MM.1S (cell line): ENCODE measurements at regions not wholly inside any gene's neighbourhood (a gene's known extent, or its start where the extent isn't known, plus 50 kb on each side); places are given as distances from the start of the nearest gene placed in this dataset.

Experiments
- DNase-seq: peaks from one replicate; pipeline ENCODE4 v3.0.0-alpha.2; 2015
- H2AFZ ChIP-seq: fragments of 300-600 bp; sonication (generic); 2 replicates; pipeline ENCODE4 v1.6.0; 2016; ENCODE audit warnings: antibody characterized with exemption, low read length
- H3F3A ChIP-seq: fragments of 300-600 bp; sonication (generic); 2 replicates; pipeline ENCODE4 v1.6.1; 2016; ENCODE audit warnings: mild to moderate bottlenecking, antibody characterized with exemption, low read length, moderate library complexity, mixed read lengths; ENCODE audit not compliant: insufficient read depth
- H3K27ac ChIP-seq: fragments of 300-600 bp; sonication (generic); 2 replicates; pipeline ENCODE4 v1.5.1; 2016; ENCODE audit warnings: mild to moderate bottlenecking, low read length
- H3K27me3 ChIP-seq: fragments of 300-600 bp; sonication (generic); replicated peaks from 2 replicates; pipeline ENCODE4 v1.6.0; 2016; ENCODE audit warnings: low read length; ENCODE audit not compliant: insufficient read depth
- H3K36me3 ChIP-seq: fragments of 300-600 bp; sonication (generic); replicated peaks from 2 replicates; pipeline ENCODE4 v1.6.1; 2016; ENCODE audit warnings: mild to moderate bottlenecking, low read length, mixed read lengths; ENCODE audit not compliant: insufficient read depth
- H3K4me1 ChIP-seq: fragments of 300-600 bp; sonication (generic); 2 replicates; pipeline ENCODE4 v1.6.1; 2016; ENCODE audit warnings: low read length, mixed read lengths
- H3K4me2 ChIP-seq: fragments of 300-600 bp; sonication (generic); 2 replicates; pipeline ENCODE4 v1.6.0; 2016; ENCODE audit warnings: low read depth, low read length
- H3K4me3 ChIP-seq: fragments of 300-600 bp; sonication (generic); 2 replicates; pipeline ENCODE4 v1.5.1; 2016; ENCODE audit warnings: low read length, mixed read lengths
- H3K79me2 ChIP-seq: fragments of 300-600 bp; sonication (generic); 2 replicates; pipeline ENCODE4 v1.6.1; 2016; ENCODE audit warnings: mixed run types, low read length, mixed read lengths
- H3K9ac ChIP-seq: fragments of 300-600 bp; sonication (generic); 2 replicates; pipeline ENCODE4 v1.6.1; 2016; ENCODE audit warnings: low read length, mixed read lengths
- H3K9me2 ChIP-seq: fragments of 300-600 bp; sonication (generic); replicated peaks from 2 replicates; pipeline ENCODE4 v1.6.1; 2016; ENCODE audit warnings: mild to moderate bottlenecking, low read length, mixed read lengths; ENCODE audit not compliant: insufficient read depth
- H3K9me3 ChIP-seq: fragments of 300-600 bp; sonication (generic); replicated peaks from 2 replicates; pipeline ENCODE4 v1.6.1; 2016; ENCODE audit warnings: mild to moderate bottlenecking, low read length, mixed read lengths; ENCODE audit not compliant: insufficient read depth
- H4K20me1 ChIP-seq: fragments of 300-600 bp; sonication (generic); 2 replicates; pipeline ENCODE4 v1.6.1; 2016; ENCODE audit warnings: mild to moderate bottlenecking, low read length, moderate library complexity, mixed read lengths; ENCODE audit not compliant: insufficient read depth
- EZH2 ChIP-seq: fragments of 300-600 bp; sonication (generic); optimal IDR thresholded peaks from 2 replicates; pipeline ENCODE3; 2017; ENCODE audit warnings: low read depth, mild to moderate bottlenecking, antibody characterized with exemption, low read length, mixed read lengths
- EZH2phosphoT487 ChIP-seq: fragments of 300-600 bp; sonication (generic); IDR thresholded peaks from 2 replicates; pipeline ENCODE4 v1.6.1; 2018; ENCODE audit warnings: antibody characterized with exemption, low read length
- TF ChIP-seq, protein P1 (sequence below): fragments of 300-600 bp; sonication (generic); IDR thresholded peaks from 2 replicates; pipeline ENCODE4 v1.5.1; 2016; ENCODE audit warnings: antibody characterized with exemption, low read length, mixed read lengths

DNA sequence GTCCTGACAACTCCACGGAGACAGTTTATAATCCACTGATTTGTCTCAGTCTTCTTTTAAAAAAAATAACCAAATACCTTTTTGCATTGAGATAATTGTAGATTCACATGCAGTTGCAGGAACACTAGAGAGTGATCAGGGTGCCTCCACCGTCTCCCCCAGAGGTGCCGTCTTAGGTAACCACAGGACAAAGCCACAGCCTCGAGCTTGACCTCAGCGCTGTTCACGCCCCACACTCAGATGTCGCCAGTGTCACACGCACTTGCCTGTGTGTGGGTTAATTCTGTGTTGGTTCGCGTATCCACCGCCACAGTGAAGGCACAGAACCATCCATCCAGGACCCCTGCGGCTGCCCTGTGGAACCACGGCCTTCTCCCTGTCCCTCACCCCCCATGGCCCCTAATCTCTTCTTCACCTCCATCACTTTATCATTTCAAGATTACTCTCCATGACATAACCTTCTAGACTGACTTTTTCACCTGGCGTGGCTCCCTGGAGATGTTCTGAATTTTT lies 295.0 kb upstream of the HDAC4 start:
- Histone ChIP-seq H3K9ac (no peak overlapping the region), H3K4me3 (no peak overlapping the region), H3K4me2 (no peak overlapping the region), H3K27me3 (no peaks in the 10 kb centered on the region), H3K79me2 (no peaks in the 10 kb centered on the region), H3K9me2 (no peaks in the 10 kb centered on the region), H4K20me1 (no peaks in the 10 kb centered on the region), H3F3A (no peaks in the 10 kb centered on the region), H3K27ac (no peak overlapping the region), H3K36me3 (no peaks in the 10 kb centered on the region), H3K4me1 (no peaks in the 10 kb centered on the region), H2AFZ (no peak overlapping the region), H3K9me3 (no peaks in the 10 kb centered on the region)
- TF ChIP-seq, protein P1, sequence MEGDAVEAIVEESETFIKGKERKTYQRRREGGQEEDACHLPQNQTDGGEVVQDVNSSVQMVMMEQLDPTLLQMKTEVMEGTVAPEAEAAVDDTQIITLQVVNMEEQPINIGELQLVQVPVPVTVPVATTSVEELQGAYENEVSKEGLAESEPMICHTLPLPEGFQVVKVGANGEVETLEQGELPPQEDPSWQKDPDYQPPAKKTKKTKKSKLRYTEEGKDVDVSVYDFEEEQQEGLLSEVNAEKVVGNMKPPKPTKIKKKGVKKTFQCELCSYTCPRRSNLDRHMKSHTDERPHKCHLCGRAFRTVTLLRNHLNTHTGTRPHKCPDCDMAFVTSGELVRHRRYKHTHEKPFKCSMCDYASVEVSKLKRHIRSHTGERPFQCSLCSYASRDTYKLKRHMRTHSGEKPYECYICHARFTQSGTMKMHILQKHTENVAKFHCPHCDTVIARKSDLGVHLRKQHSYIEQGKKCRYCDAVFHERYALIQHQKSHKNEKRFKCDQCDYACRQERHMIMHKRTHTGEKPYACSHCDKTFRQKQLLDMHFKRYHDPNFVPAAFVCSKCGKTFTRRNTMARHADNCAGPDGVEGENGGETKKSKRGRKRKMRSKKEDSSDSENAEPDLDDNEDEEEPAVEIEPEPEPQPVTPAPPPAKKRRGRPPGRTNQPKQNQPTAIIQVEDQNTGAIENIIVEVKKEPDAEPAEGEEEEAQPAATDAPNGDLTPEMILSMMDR, result no peak
- no peak for TF ChIP-seq EZH2
- no peak for TF ChIP-seq EZH2phosphoT487
- DNase-seq, result no peak

DNA sequence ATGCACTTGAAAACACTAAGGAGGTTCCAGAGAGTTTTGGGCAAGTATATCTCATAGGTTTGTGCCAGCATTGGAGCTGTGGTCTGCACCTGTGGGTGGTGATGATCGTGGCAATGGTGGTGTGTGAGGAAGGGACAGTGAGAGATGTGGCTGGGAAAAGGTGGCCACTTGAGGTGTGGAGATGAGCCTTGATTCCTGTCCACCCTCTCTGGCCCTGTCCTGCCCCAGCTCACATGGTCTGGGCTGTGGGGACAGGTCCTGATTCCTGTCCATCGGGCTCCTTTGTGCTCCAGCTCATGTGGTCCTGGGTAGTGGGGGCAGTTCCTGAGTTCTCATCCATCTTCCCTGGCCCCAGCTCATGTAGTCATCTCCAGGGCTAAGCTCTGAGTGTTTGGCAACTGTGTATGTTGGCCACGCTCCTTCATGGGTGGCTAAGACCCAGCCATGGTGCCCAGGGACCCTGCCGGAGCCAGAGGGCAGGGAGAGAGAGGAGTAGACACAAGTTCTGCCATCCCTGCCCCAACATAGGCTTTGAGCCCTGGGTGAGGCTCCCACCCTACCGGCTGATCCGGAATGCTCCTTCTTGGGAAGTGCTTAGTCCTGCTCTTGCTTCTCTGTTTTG lies 294.4 kb upstream of the HDAC4 start:
- Histone ChIP-seq H3K4me2 (no peak overlapping the region), H2AFZ (no peak overlapping the region), H3K9me2 (no peaks in the 10 kb centered on the region), H3K27ac (no peak overlapping the region), H3K9ac (no peak overlapping the region), H3F3A (no peaks in the 10 kb centered on the region), H4K20me1 (no peaks in the 10 kb centered on the region), H3K4me3 (no peak overlapping the region), H3K27me3 (no peaks in the 10 kb centered on the region), H3K9me3 (no peaks in the 10 kb centered on the region), H3K79me2 (no peaks in the 10 kb centered on the region), H3K36me3 (no peaks in the 10 kb centered on the region), H3K4me1 (no peaks in the 10 kb centered on the region)
- TF ChIP-seq EZH2, result no peak
- TF ChIP-seq, protein P1, result no peak
- no peak for TF ChIP-seq EZH2phosphoT487
- DNase-seq, result no peak

DNA sequence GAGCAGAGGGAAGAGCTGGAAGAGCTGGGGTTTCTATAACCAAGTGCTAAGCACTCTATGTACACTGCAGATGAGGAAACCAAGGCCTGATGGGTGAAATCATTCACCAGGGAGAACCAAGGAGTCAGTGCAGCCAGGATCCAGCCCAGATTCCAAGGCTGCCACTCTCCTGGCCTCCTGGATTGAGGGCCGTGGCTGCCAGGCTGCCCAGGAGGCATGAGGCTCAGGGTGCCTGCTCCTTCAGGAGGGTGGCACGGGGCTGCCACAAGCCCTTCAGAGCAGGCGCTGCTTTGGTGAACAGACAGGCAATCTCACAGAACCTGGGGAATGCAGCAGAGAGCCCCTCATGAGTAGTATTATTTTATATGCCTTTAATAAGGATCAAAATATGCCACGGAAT lies 293.7 kb upstream of the HDAC4 start:
- H3K79me2 ChIP-seq, result no peaks in the 10 kb centered on the region
- no peak overlapping the region for H3K4me2 ChIP-seq
- no peaks in the 10 kb centered on the region for H3K36me3 ChIP-seq
- no peaks in the 10 kb centered on the region for H3K9me3 ChIP-seq
- no peak overlapping the region for H2AFZ ChIP-seq
- H3K27me3 ChIP-seq, result no peaks in the 10 kb centered on the region
- no peak overlapping the region for H3K4me3 ChIP-seq
- TF ChIP-seq EZH2, result no peak
- H3K4me1 ChIP-seq, result no peaks in the 10 kb centered on the region
- H3F3A ChIP-seq, result no peaks in the 10 kb centered on the region
- no peaks in the 10 kb centered on the region for H3K9me2 ChIP-seq
- H3K27ac ChIP-seq, result no peak overlapping the region
- DNase-seq, result no peak
- no peaks in the 10 kb centered on the region for H4K20me1 ChIP-seq
- H3K9ac ChIP-seq, result no peak overlapping the region

DNA sequence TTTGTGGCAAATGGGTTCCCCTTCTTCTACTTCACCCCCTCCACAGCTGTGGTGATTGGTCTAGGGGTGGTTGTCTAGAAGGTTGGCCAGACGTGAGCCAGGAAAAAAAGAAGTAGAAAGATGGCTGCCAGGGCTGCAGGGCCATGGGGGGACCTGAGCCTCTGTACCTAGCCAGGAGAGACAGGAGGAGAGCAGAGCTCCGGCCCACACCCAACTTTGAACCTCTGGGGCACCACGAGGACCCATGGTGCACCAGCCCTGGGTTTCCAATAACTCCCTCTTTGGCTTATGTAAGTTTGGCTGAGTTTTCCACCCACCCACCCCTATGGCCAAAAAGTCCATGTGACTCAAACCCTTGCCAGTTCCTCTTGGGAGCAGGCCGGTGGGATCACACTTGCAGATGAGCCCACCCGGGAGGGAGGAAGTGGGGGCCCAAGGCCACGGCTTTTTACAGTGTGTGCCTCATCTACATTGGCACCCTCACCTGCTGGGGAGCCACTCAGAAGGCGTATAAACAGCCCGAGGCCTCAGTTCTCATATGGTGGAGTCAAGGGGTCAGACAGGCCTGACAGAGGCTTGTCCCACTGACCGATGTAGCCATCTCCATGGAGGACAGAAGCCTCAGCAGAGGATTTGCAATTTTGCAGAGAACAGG lies 293.1 kb upstream of the HDAC4 start:
- Histone ChIP-seq H3K79me2 (no peaks in the 10 kb centered on the region), H3K36me3 (no peaks in the 10 kb centered on the region), H3F3A (no peaks in the 10 kb centered on the region), H3K27ac (no peak overlapping the region), H4K20me1 (no peaks in the 10 kb centered on the region), H3K9ac (no peak overlapping the region), H3K4me3 (no peak overlapping the region), H3K9me3 (no peaks in the 10 kb centered on the region), H3K4me2 (no peak overlapping the region), H3K27me3 (no peaks in the 10 kb centered on the region), H2AFZ (no peak overlapping the region), H3K4me1 (no peaks in the 10 kb centered on the region), H3K9me2 (no peaks in the 10 kb centered on the region)
- no peak for DNase-seq
- TF ChIP-seq, protein P1, result no peak
- no peak for TF ChIP-seq EZH2
- no peak for TF ChIP-seq EZH2phosphoT487
